GM12878 (cell line): ENCODE measurements at regions not wholly inside any gene's neighbourhood (a gene's known extent, or its start where the extent isn't known, plus 50 kb on each side); places are given as distances from the start of the nearest gene placed in this dataset.

ENCODE experiments used
- ATAC-seq: fragments of 200-7000 bp; cut with Tn5 transposase; 3 replicates; pipeline ENCODE4 v1.9.1; 2020; ENCODE audit warnings: mild to moderate bottlenecking, moderate library complexity
- BruUV-seq: library from RNA; stranded (reverse); fragments of 400-500 nt; replicated peaks from 2 replicates; lab custom pipeline; 2021; lab: Mats Ljungman, UMichigan
- CTCF ChIA-PET: fragments of 300-600 bp; sonication (Branson Sonifier 250); formaldehyde crosslinking; extraction: SDS; loops from one replicate; lab custom pipeline; 2021; ENCODE audit warnings: inconsistent platforms; lab: Yijun Ruan, JAX
- POLR2A ChIA-PET: fragments of 350-600 bp; formaldehyde crosslinking; extraction: SDS; loops from one replicate; lab custom pipeline; 2021; ENCODE audit warnings: inconsistent platforms; lab: Charles Lee
- RAD21 ChIA-PET: fragments of 300-600 bp; sonication (Branson Sonifier 250); formaldehyde crosslinking; loops from one replicate; lab custom pipeline; 2023; ENCODE audit warnings: antibody characterized with exemption; ENCODE audit not compliant: unreplicated experiment; lab: Charles Lee
- SMC1A ChIA-PET: fragments of 300-600 bp; sonication (Branson Sonifier 250); formaldehyde crosslinking; loops from one replicate; lab custom pipeline; 2023; ENCODE audit not compliant: unreplicated experiment, uncharacterized antibody; lab: Charles Lee
- DNase-seq: peaks from one replicate; pipeline ENCODE4 v3.0.0-alpha.2; 2011; ENCODE audit warnings: low read depth, low spot score
- FAIRE-seq: peaks from 3 replicates; lab custom pipeline; 2011; peaks lifted over from hg19 to GRCh38; lab: Jason Lieb, UNC
- H2AFZ ChIP-seq: 2 replicates; pipeline ENCODE4 v1.6.0; 2011; ENCODE audit warnings: low read depth, low read length, control low read depth; ENCODE audit not compliant: control insufficient read depth
- H3K27ac ChIP-seq: 2 replicates; pipeline ENCODE4 v1.5.1; 2011; ENCODE audit warnings: control low read depth; ENCODE audit not compliant: control insufficient read depth, insufficient read depth
- H3K27me3 ChIP-seq, 2 experiments: replicated peaks in 1 of 2; 2 replicates each; pipeline versions ENCODE4 v1.6.0 to v1.6.1; 2011; ENCODE audit warnings: low read length in 1 of 2; ENCODE audit not compliant: control insufficient read depth in 2 of 2, insufficient read depth in 2 of 2
- H3K36me3 ChIP-seq, 2 experiments: 2 replicates each; pipeline ENCODE4 v1.5.1; 2011; ENCODE audit warnings: low read length in 1 of 2; ENCODE audit not compliant: control insufficient read depth in 2 of 2, insufficient read depth in 2 of 2
- H3K4me1 ChIP-seq: 2 replicates; pipeline ENCODE4 v1.6.1; 2011; ENCODE audit warnings: mild to moderate bottlenecking, low read length, moderate library complexity, mixed read lengths; ENCODE audit not compliant: control insufficient read depth, insufficient read depth
- H3K4me2 ChIP-seq: 2 replicates; pipeline ENCODE4 v1.6.0; 2011; ENCODE audit warnings: control low read depth; ENCODE audit not compliant: control insufficient read depth, insufficient read depth
- H3K4me3 ChIP-seq: fragments of 200-600 bp; sonication (generic); 2 replicates; pipeline ENCODE4 v1.5.1; 2016
- H3K79me2 ChIP-seq: 2 replicates; pipeline ENCODE4 v1.6.0; 2011; ENCODE audit warnings: low read length; ENCODE audit not compliant: control insufficient read depth, insufficient read depth
- H3K9ac ChIP-seq: 2 replicates; pipeline ENCODE4 v1.8.0; 2011; ENCODE audit warnings: low read length, control low read depth, mixed read lengths; ENCODE audit not compliant: control insufficient read depth, insufficient read depth
- H3K9me3 ChIP-seq: replicated peaks from 3 replicates; pipeline ENCODE4 v1.5.1; 2011; ENCODE audit warnings: mild to moderate bottlenecking, low read length; ENCODE audit not compliant: control insufficient read depth, insufficient read depth
- H4K20me1 ChIP-seq: 2 replicates; pipeline ENCODE4 v1.6.0; 2011; ENCODE audit not compliant: control insufficient read depth, insufficient read depth
- BCL11A ChIP-seq: IDR thresholded peaks from 2 replicates; pipeline ENCODE4 v1.6.1; 2011; ENCODE audit warnings: low read depth, low read length
- BCL3 ChIP-seq: IDR thresholded peaks from 2 replicates; pipeline ENCODE4 v1.6.1; 2011; ENCODE audit warnings: borderline replicate concordance, low read depth, mild to moderate bottlenecking, moderate library complexity, low read length; ENCODE audit not compliant: insufficient read depth, poor library complexity, severe bottlenecking
- CEBPB ChIP-seq, 2 experiments: fragments of 150-350 bp in 1 of 2; IDR thresholded peaks; 2 replicates each; pipeline ENCODE4 v1.6.1; 2012 to 2014; ENCODE audit warnings: low read depth in 2 of 2, low read length in 2 of 2, borderline replicate concordance in 1 of 2, inconsistent platforms in 1 of 2
- DPF2 ChIP-seq: fragments of 450-650 bp; IDR thresholded peaks from 2 replicates; pipeline ENCODE4 v1.6.1; 2017; ENCODE audit warnings: mild to moderate bottlenecking
- MEF2A ChIP-seq: IDR thresholded peaks from 2 replicates; pipeline ENCODE4 v1.6.1; 2011; ENCODE audit warnings: low read depth, mild to moderate bottlenecking, low read length, moderate library complexity; ENCODE audit not compliant: insufficient read depth
- MLLT1 ChIP-seq: fragments of 450-650 bp; IDR thresholded peaks from 2 replicates; pipeline ENCODE4 v1.6.1; 2016; ENCODE audit warnings: mild to moderate bottlenecking
- MTA2 ChIP-seq: fragments of 450-650 bp; IDR thresholded peaks from 2 replicates; pipeline ENCODE4 v1.6.1; 2016; ENCODE audit warnings: low read depth, mild to moderate bottlenecking, moderate library complexity
- NRF1 ChIP-seq: conservative IDR thresholded peaks from 2 replicates; pipeline ENCODE4 v1.6.1; 2011; ENCODE audit warnings: mild to moderate bottlenecking, low read depth, low read length, improper control_type of control experiment
- RUNX3 ChIP-seq: IDR thresholded peaks from 2 replicates; pipeline ENCODE4 v1.6.1; 2012; ENCODE audit warnings: low read length, inconsistent platforms
- STAT1 ChIP-seq: fragments of 450-650 bp; conservative IDR thresholded peaks from 2 replicates; pipeline ENCODE4 v1.6.1; 2014; ENCODE audit warnings: antibody characterized with exemption, mild to moderate bottlenecking
- YBX1 ChIP-seq: fragments of 450-650 bp; IDR thresholded peaks from 2 replicates; pipeline ENCODE4 v1.6.1; 2016; ENCODE audit warnings: antibody characterized with exemption
- ZNF24 ChIP-seq: fragments of 450-650 bp; IDR thresholded peaks from 2 replicates; pipeline ENCODE4 v1.6.1; 2017; ENCODE audit warnings: antibody characterized with exemption, mild to moderate bottlenecking
- ZNF622 ChIP-seq: fragments of 450-650 bp; IDR thresholded peaks from 2 replicates; pipeline ENCODE4 v1.6.1; 2017; ENCODE audit warnings: mild to moderate bottlenecking, inconsistent platforms
- WGBS: methylation state at CpG from one replicate; pipeline ENCODE4 v1.1.6; 2016; ENCODE audit warnings: low lambda C conversion rate; ENCODE audit not compliant: insufficient replicate concordance, insufficient coverage; ENCODE audit errors: missing lambda C conversion rate; 5-methylcytosine and 5-hydroxymethylcytosine counted together
- in situ Hi-C: fragments of 300-500 bp; cut with MboI; formaldehyde crosslinking; loops from 9 replicates; pipeline ENCODE4 v1.14.3; 2018; ENCODE audit warnings: mixed read lengths
- intact Hi-C: fragments of 100-400 bp; cut with micrococcal nuclease; formaldehyde crosslinking; loops from one replicate; pipeline ENCODE4 v1.14.2; 2022; ENCODE audit not compliant: unreplicated experiment

DNA sequence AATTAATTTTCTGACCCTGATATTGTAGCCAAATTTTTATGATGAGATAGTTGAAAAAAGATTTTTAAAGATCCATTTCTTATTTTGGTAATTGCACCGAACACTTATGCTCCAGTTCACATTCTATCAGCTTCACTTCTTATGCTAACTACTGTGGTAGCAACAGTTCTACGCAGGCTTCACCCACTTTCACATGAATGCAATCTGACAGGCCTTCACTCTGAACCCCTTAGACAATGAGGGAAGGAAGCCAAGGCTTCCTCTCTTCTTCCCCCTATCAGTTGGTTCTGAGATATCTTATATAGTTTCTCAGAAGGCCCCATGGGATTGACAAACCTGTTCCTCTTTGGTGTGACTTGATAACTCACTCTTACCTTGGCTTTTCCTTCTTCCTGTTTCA, 185.8 kb downstream of the CETN3 start:
- H3K4me2 ChIP-seq = no peak overlapping the region
- ChIA-PET RAD21 (no interaction called here), SMC1A (no interaction called here), POLR2A (no interaction called here), CTCF (no interaction called here)
- no peaks in the 10 kb centered on the region for H3K36me3 ChIP-seq
- H4K20me1 ChIP-seq = no peaks in the 10 kb centered on the region
- no peak for ATAC-seq
- H3K4me1 ChIP-seq = peaks cover 7% of the 10 kb centered on the region; the same call in 1 of the 2 replicates
- no peaks in the 10 kb centered on the region for H3K9me3 ChIP-seq
- H3K79me2 ChIP-seq = no peaks in the 10 kb centered on the region
- no peaks in the 10 kb centered on the region for H3K27me3 ChIP-seq
- no peak overlapping the region for H3K27ac ChIP-seq
- WGBS = 87% methylated on average over 2 of the region's 2 CpGs
- no peak for DNase-seq
- in situ Hi-C loops (no loop called here), intact Hi-C loops (no loop called here)
- no peak overlapping the region for H3K9ac ChIP-seq
- no peak overlapping the region for H2AFZ ChIP-seq
- BruUV-seq = no TSS peak
- no peak overlapping the region for H3K4me3 ChIP-seq
- FAIRE-seq = no peak
- TF ChIP-seq DPF2 = no peak
- no peak for TF ChIP-seq MEF2A
- no peak for TF ChIP-seq BCL11A
- no peak for TF ChIP-seq CEBPB (IDR thresholded peaks at IDR 0.05; ENCODE audit: borderline replicate concordance in 1 of 2, low read depth in 2 of 2, low read length in 2 of 2)
- TF ChIP-seq BCL3 = no peak
- no peak for TF ChIP-seq YBX1
- TF ChIP-seq ZNF622 = no peak
- no peak for TF ChIP-seq NRF1
- no peak for TF ChIP-seq RUNX3
- TF ChIP-seq STAT1 = no peak
- no peak for TF ChIP-seq MLLT1
- no peak for TF ChIP-seq ZNF24
- TF ChIP-seq MTA2 = no peak
